Dermis blood vessel endothelial cell (primary cell): ENCODE measurements at regions not wholly inside any gene's neighbourhood (a gene's known extent, or its start where the extent isn't known, plus 50 kb on each side); places are given as distances from the start of the nearest gene placed in this dataset.
A peak's percentile ranks its signal among the peaks of the same experiment; 100 is the strongest.

Source experiments
- DNase-seq: peaks from one replicate; pipeline ENCODE4 v3.0.0; 2010

GRCh38 chr18:34595690-34596089, 114.4 kb upstream of the DTNA start:
- peak; percentile 62 for DNase-seq

DNA sequence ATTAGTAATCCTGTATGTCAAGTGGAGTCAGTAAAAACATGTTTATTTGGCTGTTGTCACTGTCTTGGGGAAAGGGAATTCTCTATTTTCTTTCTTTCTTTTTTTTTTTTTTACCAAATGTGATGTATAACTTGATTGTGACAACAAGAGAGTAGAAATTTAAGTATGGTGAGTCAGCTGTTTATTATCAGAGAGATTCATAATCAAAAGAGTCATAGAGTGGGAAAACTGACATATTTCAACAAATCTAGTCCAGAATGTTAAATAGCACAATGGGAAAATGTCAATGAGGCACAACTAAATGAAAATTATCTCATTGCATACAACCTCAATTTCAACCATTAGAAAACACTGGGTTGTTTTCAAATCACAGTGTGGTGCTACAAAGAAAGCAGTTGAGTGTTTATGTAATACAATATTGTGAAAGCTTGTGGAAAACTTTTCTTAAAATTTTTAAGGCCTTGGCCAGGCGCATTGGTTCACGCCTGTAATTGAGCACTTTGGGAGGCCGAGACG, 111.9 kb upstream of the DTNA start:
- DNase-seq: no peak

- no peak for DNase-seq
Measured at GRCh38 chr18:34600158-34600557, 109.9 kb upstream of the DTNA start.

GRCh38 chr18:34600874-34601656, 109.0 kb upstream of the DTNA start:
- DNase-seq: no peak

GRCh38 chr18:34604591-34604990, 105.5 kb upstream of the DTNA start:
- DNase-seq: no peak

GRCh38 chr18:34606851-34607250, 103.2 kb upstream of the DTNA start:
- no peak for DNase-seq

GRCh38 chr18:34608064-34608463, 102.0 kb upstream of the DTNA start:
- no peak for DNase-seq

GRCh38 chr18:34609986-34610648, 100.0 kb upstream of the DTNA start:
- no peak for DNase-seq

- DNase-seq: no peak
Measured at GRCh38 chr18:34611904-34612303, 98.2 kb upstream of the DTNA start.

- DNase-seq: no peak
Measured at GRCh38 chr18:34620258-34620861, 89.7 kb upstream of the DTNA start.

GRCh38 chr18:34623557-34623956, 86.5 kb upstream of the DTNA start:
- no peak for DNase-seq

DNA sequence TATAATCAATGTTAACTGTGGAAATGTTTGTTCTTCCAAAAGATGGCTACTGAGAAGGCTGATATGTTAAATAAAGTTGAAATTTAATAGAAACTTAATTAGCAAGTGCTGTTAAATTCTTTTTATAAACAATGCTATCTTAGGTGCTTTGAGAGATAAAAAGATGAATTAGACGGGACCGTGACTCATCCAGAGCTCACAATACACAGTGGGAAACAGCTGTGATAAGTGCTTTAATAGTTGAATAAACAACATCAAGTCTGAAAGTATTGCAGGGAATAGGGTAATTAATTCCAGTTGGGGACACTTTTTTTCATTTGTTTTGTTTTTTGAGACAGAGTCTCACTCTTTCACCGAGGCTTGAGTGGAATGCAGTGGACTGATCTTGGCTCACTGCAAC, 85.5 kb upstream of the DTNA start:
- DNase-seq: peak; percentile 62

DNA sequence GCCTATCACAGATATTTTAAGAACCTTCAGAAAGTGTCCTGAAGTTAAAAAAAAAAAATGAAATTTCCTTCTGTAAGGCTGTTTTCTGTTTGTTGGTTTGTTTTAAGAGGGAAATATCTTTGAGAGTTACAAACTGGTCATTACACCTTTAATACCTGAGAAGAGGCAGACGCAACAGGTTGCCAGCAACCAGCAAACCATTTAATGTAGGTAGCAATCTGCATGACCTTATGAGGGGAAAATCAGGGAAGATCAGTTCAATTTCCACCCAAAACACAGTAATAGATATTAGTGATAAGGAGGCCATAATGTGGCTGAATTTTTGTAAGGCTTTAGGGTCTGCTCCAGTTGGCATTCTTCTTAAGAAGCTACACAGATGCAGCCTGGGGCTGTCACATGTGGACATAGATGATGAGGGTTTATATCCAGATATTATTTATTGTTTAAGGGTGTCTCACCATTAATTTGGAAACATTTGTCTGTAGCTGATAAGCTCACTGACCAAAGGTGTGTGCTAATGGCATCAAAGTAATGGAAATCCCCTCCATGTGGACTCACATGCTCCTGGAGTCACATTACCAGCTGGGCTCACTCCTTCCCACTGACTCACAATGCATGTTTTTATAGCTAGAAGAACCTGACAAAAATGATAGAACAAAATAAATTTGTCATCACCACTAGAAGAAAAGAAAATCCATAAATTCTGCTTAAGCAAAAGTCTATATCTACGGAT, 83.5 kb upstream of the DTNA start:
- peak; percentile 61 for DNase-seq

DNA sequence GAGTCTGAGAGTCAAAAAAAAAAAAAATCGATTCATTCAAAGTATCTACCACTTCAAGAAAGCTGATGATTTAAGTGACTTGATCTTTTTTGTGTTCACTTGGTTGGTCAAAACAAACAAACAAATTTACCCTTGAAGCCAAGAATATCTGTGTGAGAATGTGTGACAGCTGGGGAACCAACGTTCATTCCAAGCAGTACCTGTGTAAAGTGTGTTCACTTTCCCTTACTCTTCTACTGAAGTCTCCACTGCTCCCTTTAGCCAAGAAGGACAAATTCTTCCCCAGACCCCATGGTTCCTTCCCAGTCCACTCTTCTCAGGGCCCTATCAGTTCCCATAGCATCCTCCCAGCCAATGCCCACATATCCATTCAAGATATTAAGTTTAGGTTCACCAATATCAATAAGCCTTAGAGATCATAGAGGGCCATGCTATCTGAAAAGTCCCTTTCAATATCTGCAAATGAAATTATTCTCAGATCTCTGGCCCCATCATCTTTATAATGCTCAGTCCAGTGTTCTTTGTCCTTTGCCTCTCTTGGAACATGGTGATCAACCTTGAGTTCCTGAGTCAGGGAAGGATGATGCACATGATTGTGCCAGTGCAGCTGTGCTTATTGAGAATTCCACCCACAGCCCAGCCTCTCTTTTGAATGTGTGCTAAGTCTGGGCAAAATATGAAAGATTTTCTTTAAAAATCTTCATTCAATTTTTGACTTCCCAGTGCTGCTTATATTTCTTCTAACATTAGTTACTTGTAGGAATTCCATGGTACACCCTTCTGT, 82.8 kb upstream of the DTNA start:
- DNase-seq: no peak

- no peak for DNase-seq
Measured at GRCh38 chr18:34631093-34631966, 78.8 kb upstream of the DTNA start.

- DNase-seq: no peak
Measured at GRCh38 chr18:34632321-34632720, 77.8 kb upstream of the DTNA start.

DNA sequence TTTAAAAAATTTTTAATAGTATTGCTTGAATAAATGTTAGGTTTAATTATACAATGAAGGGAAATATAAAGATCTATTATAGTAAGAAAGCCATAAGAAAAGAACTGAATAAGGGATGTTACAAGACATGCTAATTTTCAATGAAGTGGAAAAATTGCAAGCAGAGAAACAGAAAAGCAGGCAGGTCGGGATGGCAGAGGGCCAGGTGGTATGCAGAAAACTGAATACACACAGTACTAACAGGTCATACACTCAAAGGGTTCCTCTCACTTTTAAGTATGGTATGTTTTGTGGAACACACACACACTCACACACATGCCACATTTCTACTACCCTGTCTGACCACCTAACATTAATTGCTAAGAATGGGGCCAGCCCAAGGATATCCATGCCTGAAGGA, 76.7 kb upstream of the DTNA start:
- no peak for DNase-seq

DNA sequence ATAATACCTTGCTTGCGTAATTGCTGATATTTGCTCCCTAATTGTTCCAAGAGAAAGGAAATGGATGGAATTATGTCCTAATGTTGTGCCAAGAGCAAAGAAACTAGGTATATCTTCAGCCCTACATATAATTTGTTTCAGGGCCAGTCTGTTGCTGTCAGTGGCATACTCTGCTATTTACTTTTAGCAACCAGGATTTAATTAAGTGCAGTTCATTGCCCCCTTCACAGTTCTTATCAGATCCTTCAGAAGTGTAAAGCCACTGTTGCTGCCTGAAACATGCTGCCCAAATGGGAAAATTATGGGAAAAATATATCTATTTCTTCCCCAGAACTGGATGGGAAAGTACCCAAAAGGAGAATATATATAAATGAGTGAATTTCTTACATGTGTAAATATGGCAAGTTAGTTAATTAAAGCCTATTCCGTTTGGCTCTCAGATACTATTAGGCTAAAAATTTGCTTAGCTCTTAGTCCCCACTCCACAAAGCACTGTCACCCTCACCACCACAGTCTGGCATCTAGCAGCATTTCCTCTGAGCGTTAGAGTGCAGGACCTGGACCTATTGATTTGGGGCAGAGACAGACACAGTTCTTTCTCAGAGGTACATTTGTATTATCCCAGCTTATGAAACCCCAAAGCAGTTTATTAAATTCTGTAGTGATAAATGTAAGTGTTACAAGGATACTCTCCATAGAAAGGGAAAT, 72.8 kb upstream of the DTNA start:
- no peak for DNase-seq

DNA sequence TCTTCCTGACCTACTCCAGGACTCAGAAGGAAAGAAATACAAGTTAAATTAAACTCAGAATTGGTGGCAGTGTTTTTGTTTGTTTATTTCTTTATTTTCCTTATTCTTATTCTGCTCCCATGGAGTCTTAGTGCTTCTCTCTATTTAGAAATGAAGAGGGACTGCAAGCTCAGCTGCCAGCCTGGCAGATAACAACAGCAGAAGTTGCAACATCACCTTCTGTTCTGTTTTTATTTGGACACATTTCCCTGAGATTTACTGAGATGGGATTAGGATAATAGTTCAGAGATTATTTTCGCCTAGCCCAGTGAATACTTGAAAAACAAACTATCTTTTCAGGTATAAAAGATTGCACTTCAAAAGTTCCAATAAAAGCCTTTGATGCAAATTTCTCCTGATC, 70.4 kb upstream of the DTNA start:
- no peak for DNase-seq

DNA sequence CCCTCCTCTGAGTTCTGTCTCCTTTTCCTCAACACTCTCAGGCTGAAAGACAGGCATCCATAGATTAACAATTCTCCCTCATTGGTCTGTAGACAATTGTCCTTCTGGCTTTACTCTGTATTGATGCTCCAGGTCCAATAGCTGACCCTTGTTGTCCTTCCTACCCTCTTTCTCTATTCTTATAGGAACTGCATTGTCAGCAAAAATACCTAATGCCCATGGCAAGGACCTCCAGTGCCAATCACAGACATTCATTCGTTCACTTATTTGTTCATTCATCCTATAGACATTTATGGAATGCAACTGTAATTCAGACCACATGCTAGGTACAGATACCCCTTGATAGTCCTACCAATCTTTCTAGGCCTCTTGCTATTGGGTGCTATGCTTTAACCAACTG, 69.8 kb upstream of the DTNA start:
- no peak for DNase-seq

- DNase-seq: peak; percentile 30
Measured at GRCh38 chr18:34643989-34644388, 66.1 kb upstream of the DTNA start.
